ENCODE measurements at regions not wholly inside any gene's neighbourhood (a gene's known extent, or its start where the extent isn't known, plus 50 kb on each side); places are given as distances from the start of the nearest gene placed in this dataset.

GRCh38 chr11:119490253-119491006 is 67.5 kb upstream of the THY1 start:
- TF ChIP-seq ZNF70 (CRISPR knock-in tag; IDR thresholded peaks at IDR 0.05), result no peak
- TF ChIP-seq PATZ1 (CRISPR knock-in tag; IDR thresholded peaks at IDR 0.05; ENCODE audit: borderline replicate concordance), result no peak
- TF ChIP-seq CSRNP3 (CRISPR knock-in tag; IDR thresholded peaks at IDR 0.05), result no peak
- no peak for TF ChIP-seq ZC3H10 (CRISPR knock-in tag; IDR thresholded peaks at IDR 0.05)
- no peak for TF ChIP-seq RARB (CRISPR knock-in tag; IDR thresholded peaks at IDR 0.05)
- TF ChIP-seq SNAI2 (CRISPR knock-in tag; IDR thresholded peaks at IDR 0.05), result no peak
- TF ChIP-seq POU6F1 (CRISPR knock-in tag; IDR thresholded peaks at IDR 0.05; ENCODE audit: borderline replicate concordance, low read depth), result no peak
- no peak for TF ChIP-seq CSDC2 (CRISPR knock-in tag; IDR thresholded peaks at IDR 0.05)
- ATAC-seq, result no peak

- no peak for TF ChIP-seq CREB5 (CRISPR knock-in tag; IDR thresholded peaks at IDR 0.05; ENCODE audit: low read depth)
- no peak for TF ChIP-seq GLIS3 (CRISPR knock-in tag; IDR thresholded peaks at IDR 0.05)
- TF ChIP-seq ARNTL (CRISPR knock-in tag; IDR thresholded peaks at IDR 0.05; ENCODE audit: borderline replicate concordance, low read depth), result no peak
- no peak for TF ChIP-seq CSDC2 (CRISPR knock-in tag; IDR thresholded peaks at IDR 0.05)
- TF ChIP-seq POU6F1 (CRISPR knock-in tag; IDR thresholded peaks at IDR 0.05; ENCODE audit: borderline replicate concordance, low read depth), result no peak
- TF ChIP-seq ZC3H10 (CRISPR knock-in tag; IDR thresholded peaks at IDR 0.05), result no peak
- TF ChIP-seq PPARA (CRISPR knock-in tag; IDR thresholded peaks at IDR 0.05; ENCODE audit: borderline replicate concordance), result no peak
- no peak for TF ChIP-seq ZNF8 (CRISPR knock-in tag; IDR thresholded peaks at IDR 0.05)
- TF ChIP-seq ISL1 (CRISPR knock-in tag; IDR thresholded peaks at IDR 0.05), result no peak
- TF ChIP-seq CSRNP3 (CRISPR knock-in tag; IDR thresholded peaks at IDR 0.05), result no peak
- no peak for ATAC-seq
Measured at GRCh38 chr11:119489087-119489486, 66.1 kb upstream of the THY1 start.

- TF ChIP-seq TCF4 (CRISPR knock-in tag; IDR thresholded peaks at IDR 0.05; ENCODE audit: borderline replicate concordance) (no peak), POU6F1 (CRISPR knock-in tag; IDR thresholded peaks at IDR 0.05; ENCODE audit: borderline replicate concordance, low read depth) (no peak), SNAI2 (CRISPR knock-in tag; IDR thresholded peaks at IDR 0.05) (no peak), TOX (CRISPR knock-in tag; IDR thresholded peaks at IDR 0.05; ENCODE audit: borderline replicate concordance) (no peak)
- ATAC-seq, result no peak
Measured at GRCh38 chr11:119488256-119488995, 65.5 kb upstream of the THY1 start.
